ENCODE measurements at regions not wholly inside any gene's neighbourhood (a gene's known extent, or its start where the extent isn't known, plus 50 kb on each side); places are given as distances from the start of the nearest gene placed in this dataset.

DNA sequence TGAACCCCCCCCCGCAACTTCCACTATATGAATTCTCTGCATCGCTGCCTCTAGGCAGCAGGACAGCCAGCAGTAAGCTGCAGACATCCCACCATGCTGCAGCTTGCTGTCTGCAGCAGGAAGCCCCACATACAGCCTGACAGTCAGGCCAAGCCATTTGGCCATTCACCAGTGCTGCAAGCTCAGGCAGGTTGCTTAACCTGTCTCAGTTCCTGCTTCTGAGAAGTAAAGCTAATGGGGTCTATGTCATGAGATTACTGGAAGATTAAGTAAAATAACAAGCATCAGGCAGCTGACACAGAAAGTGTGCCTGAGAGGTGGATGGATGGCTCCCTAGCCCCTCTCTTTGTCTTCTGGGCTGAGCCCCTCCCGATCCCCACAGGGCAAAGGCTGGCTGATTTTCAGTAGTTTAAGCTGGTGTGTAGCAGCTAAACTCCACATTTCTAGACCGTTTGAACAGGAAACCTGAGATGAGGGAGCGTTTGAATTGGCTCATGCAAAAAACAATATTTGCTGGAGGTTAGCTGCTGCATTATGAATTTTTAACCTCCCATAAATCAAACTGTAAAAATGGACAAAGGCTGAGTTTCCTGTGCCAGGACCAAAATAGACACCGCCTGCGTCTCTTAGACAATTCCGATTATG is 193.8 kb upstream of the ARL4C start:
- peak overlapping the region; percentile 12; the same call in 1 of the 2 replicates for H3K4me3 ChIP-seq
- TF ChIP-seq POLR2AphosphoS5 (IDR thresholded peaks at IDR 0.05; ENCODE audit: borderline replicate concordance, low read depth, low read length) (no peak), FOXP2 (optimal IDR thresholded peaks at IDR 0.05; ENCODE audit: control extremely low read depth, extremely low read length, insufficient read depth) (no peak), EZH2 (IDR thresholded peaks at IDR 0.05) (no peak)
- no peaks in the 10 kb centered on the region for H3K9me3 ChIP-seq (ENCODE audit: low read depth, low read length)
- H3K36me3 ChIP-seq (ENCODE audit: insufficient read depth, low read length): no peaks in the 10 kb centered on the region
- no peak overlapping the region for H3K27ac ChIP-seq
- no peak overlapping the region for H3K9ac ChIP-seq (ENCODE audit: insufficient read length)
- no peak for DNase-seq (ENCODE audit: low read depth, low spot score)

GRCh38 chr2:234689911-234690379 is 193.1 kb upstream of the ARL4C start:
- no peak for TF ChIP-seq FOXP2 (optimal IDR thresholded peaks at IDR 0.05; ENCODE audit: control extremely low read depth, extremely low read length, insufficient read depth)
- no peak for TF ChIP-seq POLR2AphosphoS5 (IDR thresholded peaks at IDR 0.05; ENCODE audit: borderline replicate concordance, low read depth, low read length)
- TF ChIP-seq EZH2 (IDR thresholded peaks at IDR 0.05): no peak
- Histone ChIP-seq H3K9ac (ENCODE audit: insufficient read length) (no peak overlapping the region), H3K36me3 (ENCODE audit: insufficient read depth, low read length) (no peaks in the 10 kb centered on the region), H3K4me3 (no peak overlapping the region), H3K9me3 (ENCODE audit: low read depth, low read length) (no peaks in the 10 kb centered on the region), H3K27ac (no peak overlapping the region)
- no peak for DNase-seq (ENCODE audit: low read depth, low spot score)

DNA sequence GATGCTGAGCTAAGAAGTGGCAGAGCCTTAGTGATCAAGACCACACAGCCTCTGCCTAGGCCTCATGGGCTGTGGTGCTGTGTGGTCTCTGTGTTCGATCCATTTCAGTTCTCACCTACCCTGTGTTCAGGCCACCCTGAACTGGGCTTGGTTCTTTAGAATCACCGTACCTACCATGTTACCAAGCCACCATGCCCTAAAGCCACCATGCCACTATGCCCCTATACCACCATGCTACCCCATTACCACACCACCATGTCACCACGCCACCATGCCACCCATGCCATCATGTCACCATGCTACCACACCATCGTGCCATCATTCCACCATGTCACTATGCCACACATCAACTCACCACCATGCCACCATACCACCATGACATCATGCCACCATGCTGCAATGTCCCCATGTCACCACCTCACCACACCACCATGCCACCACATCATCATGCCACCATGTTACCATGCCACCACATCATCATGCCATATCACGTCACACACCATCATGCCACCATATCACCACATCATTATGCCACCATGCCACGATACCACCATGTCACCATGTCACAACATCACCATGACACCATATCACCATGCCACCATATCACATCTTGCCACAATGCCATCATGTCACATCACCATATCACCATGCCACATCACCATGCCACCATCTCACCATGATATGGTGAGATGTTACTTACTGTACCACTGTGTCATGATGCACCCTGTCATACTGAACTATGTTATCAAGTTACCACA is 191.0 kb upstream of the ARL4C start:
- no peak for TF ChIP-seq FOXP2 (optimal IDR thresholded peaks at IDR 0.05; ENCODE audit: control extremely low read depth, extremely low read length, insufficient read depth)
- TF ChIP-seq POLR2AphosphoS5 (IDR thresholded peaks at IDR 0.05; ENCODE audit: borderline replicate concordance, low read depth, low read length): no peak
- no peak for TF ChIP-seq EZH2 (IDR thresholded peaks at IDR 0.05)
- Histone ChIP-seq H3K27ac (no peak overlapping the region), H3K36me3 (ENCODE audit: insufficient read depth, low read length) (no peaks in the 10 kb centered on the region), H3K9ac (ENCODE audit: insufficient read length) (no peak overlapping the region), H3K4me3 (no peak overlapping the region), H3K9me3 (ENCODE audit: low read depth, low read length) (no peaks in the 10 kb centered on the region)
- no peak for DNase-seq (ENCODE audit: low read depth, low spot score)

- H3K9me3 ChIP-seq (ENCODE audit: low read depth, low read length): no peaks in the 10 kb centered on the region
- no peak for DNase-seq (ENCODE audit: low read depth, low spot score)
- no peak overlapping the region for H3K9ac ChIP-seq (ENCODE audit: insufficient read length)
- TF ChIP-seq POLR2AphosphoS5 (IDR thresholded peaks at IDR 0.05; ENCODE audit: borderline replicate concordance, low read depth, low read length): no peak
- TF ChIP-seq FOXP2 (optimal IDR thresholded peaks at IDR 0.05; ENCODE audit: control extremely low read depth, extremely low read length, insufficient read depth): no peak
- no peak for TF ChIP-seq EZH2 (IDR thresholded peaks at IDR 0.05)
- H3K4me3 ChIP-seq: no peak overlapping the region
- H3K36me3 ChIP-seq (ENCODE audit: insufficient read depth, low read length): no peaks in the 10 kb centered on the region
- no peak overlapping the region for H3K27ac ChIP-seq
Measured at GRCh38 chr2:234686088-234686890, 189.4 kb upstream of the ARL4C start.

GRCh38 chr2:234684466-234684865 is 187.6 kb upstream of the ARL4C start:
- DNase-seq (ENCODE audit: low read depth, low spot score): no peak
- no peak overlapping the region for H3K27ac ChIP-seq
- no peak overlapping the region for H3K4me3 ChIP-seq
- TF ChIP-seq FOXP2 (optimal IDR thresholded peaks at IDR 0.05; ENCODE audit: control extremely low read depth, extremely low read length, insufficient read depth): no peak
- TF ChIP-seq EZH2 (IDR thresholded peaks at IDR 0.05): no peak
- no peak for TF ChIP-seq POLR2AphosphoS5 (IDR thresholded peaks at IDR 0.05; ENCODE audit: borderline replicate concordance, low read depth, low read length)
- H3K36me3 ChIP-seq (ENCODE audit: insufficient read depth, low read length): no peaks in the 10 kb centered on the region
- no peak overlapping the region for H3K9ac ChIP-seq (ENCODE audit: insufficient read length)
- no peaks in the 10 kb centered on the region for H3K9me3 ChIP-seq (ENCODE audit: low read depth, low read length)

GRCh38 chr2:234683950-234684349 is 187.1 kb upstream of the ARL4C start:
- no peak overlapping the region for H3K27ac ChIP-seq
- H3K4me3 ChIP-seq: no peak overlapping the region
- H3K36me3 ChIP-seq (ENCODE audit: insufficient read depth, low read length): no peaks in the 10 kb centered on the region
- no peak overlapping the region for H3K9ac ChIP-seq (ENCODE audit: insufficient read length)
- no peaks in the 10 kb centered on the region for H3K9me3 ChIP-seq (ENCODE audit: low read depth, low read length)
- no peak for TF ChIP-seq POLR2AphosphoS5 (IDR thresholded peaks at IDR 0.05; ENCODE audit: borderline replicate concordance, low read depth, low read length)
- TF ChIP-seq EZH2 (IDR thresholded peaks at IDR 0.05): no peak
- no peak for TF ChIP-seq FOXP2 (optimal IDR thresholded peaks at IDR 0.05; ENCODE audit: control extremely low read depth, extremely low read length, insufficient read depth)
- no peak for DNase-seq (ENCODE audit: low read depth, low spot score)

- DNase-seq (ENCODE audit: low read depth, low spot score): no peak
- Histone ChIP-seq H3K4me3 (no peak overlapping the region), H3K36me3 (ENCODE audit: insufficient read depth, low read length) (no peaks in the 10 kb centered on the region), H3K27ac (no peak overlapping the region), H3K9ac (ENCODE audit: insufficient read length) (no peak overlapping the region), H3K9me3 (ENCODE audit: low read depth, low read length) (no peaks in the 10 kb centered on the region)
- TF ChIP-seq POLR2AphosphoS5 (IDR thresholded peaks at IDR 0.05; ENCODE audit: borderline replicate concordance, low read depth, low read length): no peak
- TF ChIP-seq FOXP2 (optimal IDR thresholded peaks at IDR 0.05; ENCODE audit: control extremely low read depth, extremely low read length, insufficient read depth): no peak
- no peak for TF ChIP-seq EZH2 (IDR thresholded peaks at IDR 0.05)
Measured at GRCh38 chr2:234682492-234683228, 185.8 kb upstream of the ARL4C start.
